ENCODE measurements at regions not wholly inside any gene's neighbourhood (a gene's known extent, or its start where the extent isn't known, plus 50 kb on each side); places are given as distances from the start of the nearest gene placed in this dataset.
"Not testable (repeated sequence)": the region's sequence is repeated elsewhere in the genome, so short reads cannot be mapped to it uniquely, and the experiment has no call there.

DNA sequence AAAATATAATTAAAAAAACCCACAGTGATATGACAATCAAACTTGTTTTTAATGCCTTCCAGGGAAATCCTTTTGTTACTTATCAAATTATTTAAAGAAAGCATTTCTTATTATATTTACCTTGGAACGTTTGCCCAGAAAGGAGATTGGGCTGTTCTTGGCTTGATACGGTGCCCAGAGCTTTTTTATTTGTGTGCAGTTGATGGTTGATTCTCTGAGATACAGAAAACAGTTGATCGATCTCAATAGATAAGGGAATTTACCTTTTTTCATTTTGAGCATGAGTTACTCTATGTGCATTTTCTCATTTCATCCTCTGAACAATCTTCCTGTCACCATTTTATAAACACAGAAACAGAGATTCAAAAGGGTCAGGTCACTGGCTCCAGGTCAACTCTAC is 72.5 kb upstream of the NEDD9 start:
- TF ChIP-seq, protein P1, sequence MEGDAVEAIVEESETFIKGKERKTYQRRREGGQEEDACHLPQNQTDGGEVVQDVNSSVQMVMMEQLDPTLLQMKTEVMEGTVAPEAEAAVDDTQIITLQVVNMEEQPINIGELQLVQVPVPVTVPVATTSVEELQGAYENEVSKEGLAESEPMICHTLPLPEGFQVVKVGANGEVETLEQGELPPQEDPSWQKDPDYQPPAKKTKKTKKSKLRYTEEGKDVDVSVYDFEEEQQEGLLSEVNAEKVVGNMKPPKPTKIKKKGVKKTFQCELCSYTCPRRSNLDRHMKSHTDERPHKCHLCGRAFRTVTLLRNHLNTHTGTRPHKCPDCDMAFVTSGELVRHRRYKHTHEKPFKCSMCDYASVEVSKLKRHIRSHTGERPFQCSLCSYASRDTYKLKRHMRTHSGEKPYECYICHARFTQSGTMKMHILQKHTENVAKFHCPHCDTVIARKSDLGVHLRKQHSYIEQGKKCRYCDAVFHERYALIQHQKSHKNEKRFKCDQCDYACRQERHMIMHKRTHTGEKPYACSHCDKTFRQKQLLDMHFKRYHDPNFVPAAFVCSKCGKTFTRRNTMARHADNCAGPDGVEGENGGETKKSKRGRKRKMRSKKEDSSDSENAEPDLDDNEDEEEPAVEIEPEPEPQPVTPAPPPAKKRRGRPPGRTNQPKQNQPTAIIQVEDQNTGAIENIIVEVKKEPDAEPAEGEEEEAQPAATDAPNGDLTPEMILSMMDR (conservative IDR thresholded peaks at IDR 0.05; ENCODE audit: low read length): no peak
- H3K4me3 ChIP-seq (ENCODE audit: low read length): no peak overlapping the region
- DNase-seq (ENCODE audit: low read depth): no peak

DNA sequence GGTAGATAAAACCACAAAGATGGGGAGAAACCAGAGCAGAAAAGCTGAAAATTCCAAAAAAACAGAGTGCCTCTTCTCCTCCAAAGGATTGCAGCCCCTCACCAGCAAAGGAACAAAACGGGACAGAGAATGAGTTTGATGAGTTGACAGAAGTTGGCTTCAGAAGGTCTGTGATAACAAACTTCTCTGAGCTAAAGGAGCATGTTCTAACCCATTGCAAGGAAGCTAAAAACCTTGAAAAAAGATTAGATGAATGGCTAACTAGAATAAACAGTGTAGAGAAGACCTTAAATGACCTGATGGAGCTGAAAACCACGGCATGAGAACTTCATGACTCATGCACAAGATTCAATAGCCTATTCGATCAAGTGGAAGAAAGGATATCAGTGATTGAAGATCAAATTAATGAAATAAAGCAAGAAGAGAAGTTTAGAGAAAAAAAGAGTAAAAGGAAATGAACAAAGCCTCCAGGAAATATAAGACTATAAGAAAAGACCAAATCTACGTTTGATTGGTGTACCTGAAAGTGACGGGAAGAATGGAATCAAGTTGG is 67.5 kb upstream of the NEDD9 start:
- not testable (repeated sequence) for H3K4me3 ChIP-seq (ENCODE audit: low read length); DNase-seq (ENCODE audit: low read depth)

DNA sequence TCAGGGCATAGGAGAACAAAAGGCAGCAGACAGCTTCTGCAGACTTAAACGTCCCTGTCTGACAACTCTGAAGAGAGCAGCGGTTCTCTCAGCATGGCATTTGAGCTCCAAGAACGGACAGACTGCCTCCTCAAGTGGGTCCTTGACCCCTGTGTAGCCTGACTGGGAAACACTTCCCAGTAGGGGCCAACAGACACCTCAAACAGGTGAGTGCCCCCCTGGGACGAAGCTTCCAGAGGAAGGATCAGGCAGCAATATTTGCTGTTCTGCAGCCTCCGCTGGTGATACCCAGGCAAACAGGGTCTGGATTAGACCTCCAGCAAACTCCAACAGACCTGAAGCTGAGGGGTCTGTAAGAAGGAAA is 66.9 kb upstream of the NEDD9 start:
- not testable (repeated sequence) for DNase-seq (ENCODE audit: low read depth); H3K4me3 ChIP-seq (ENCODE audit: low read length)

DNA sequence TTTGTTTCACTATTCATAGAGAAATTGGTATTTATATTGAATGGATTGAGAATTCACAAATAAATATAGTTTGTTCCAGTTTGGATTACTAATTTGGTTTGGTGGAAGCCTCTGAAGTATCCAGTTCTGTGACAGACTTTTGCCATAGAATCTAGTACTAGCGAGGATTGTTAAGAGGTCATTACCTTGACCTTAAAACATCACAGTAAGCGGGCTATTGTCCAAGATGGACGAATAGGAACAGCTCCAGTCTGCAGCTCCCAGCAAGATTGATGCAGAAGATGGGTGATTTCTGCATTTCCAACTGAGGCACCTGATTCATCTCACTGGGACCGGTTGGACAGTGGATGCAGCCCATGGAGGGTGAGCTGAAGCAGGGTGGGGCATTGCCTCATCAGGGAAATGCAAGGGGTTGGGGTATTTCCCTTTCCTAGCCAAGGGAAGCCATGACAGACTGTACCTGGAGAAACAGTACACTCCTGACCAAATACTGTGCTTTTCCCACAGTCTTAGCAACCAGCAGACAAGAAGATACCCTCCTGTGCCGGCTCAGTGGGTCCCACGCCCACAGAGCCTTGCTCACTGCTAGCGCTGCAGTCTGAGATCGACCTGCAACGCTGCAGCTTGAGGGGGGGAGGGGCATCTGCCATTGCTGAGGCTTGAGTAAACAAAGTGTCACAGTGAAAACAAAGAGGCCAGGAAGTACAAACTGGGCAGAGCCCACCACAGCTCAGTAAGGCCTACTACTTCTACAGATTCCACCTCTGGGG is 66.4 kb upstream of the NEDD9 start:
- no peak for DNase-seq (ENCODE audit: low read depth)
- TF ChIP-seq, protein P1 (conservative IDR thresholded peaks at IDR 0.05; ENCODE audit: low read length): no peak
- H3K4me3 ChIP-seq (ENCODE audit: low read length): no peak overlapping the region

DNA sequence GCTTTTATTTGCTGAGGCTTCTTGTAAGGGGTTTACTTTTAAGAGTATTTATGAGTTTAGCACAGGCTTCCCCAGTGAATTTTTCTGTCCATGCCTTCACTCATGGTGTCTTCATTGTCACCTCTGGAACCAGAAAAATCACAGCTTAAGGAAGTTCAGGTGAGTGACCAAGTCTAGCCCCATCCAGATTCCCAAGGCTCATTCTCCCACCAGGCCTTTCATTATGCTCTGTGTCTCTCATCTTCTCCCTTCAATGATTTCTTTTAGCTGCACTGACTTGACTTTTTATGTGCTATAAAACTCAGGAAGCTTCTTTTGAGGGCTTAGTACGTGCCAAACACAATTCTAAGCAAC is 64.9 kb upstream of the NEDD9 start:
- DNase-seq (ENCODE audit: low read depth): no peak
- TF ChIP-seq, protein P1 (conservative IDR thresholded peaks at IDR 0.05; ENCODE audit: low read length): no peak
- no peak overlapping the region for H3K4me3 ChIP-seq (ENCODE audit: low read length)

DNA sequence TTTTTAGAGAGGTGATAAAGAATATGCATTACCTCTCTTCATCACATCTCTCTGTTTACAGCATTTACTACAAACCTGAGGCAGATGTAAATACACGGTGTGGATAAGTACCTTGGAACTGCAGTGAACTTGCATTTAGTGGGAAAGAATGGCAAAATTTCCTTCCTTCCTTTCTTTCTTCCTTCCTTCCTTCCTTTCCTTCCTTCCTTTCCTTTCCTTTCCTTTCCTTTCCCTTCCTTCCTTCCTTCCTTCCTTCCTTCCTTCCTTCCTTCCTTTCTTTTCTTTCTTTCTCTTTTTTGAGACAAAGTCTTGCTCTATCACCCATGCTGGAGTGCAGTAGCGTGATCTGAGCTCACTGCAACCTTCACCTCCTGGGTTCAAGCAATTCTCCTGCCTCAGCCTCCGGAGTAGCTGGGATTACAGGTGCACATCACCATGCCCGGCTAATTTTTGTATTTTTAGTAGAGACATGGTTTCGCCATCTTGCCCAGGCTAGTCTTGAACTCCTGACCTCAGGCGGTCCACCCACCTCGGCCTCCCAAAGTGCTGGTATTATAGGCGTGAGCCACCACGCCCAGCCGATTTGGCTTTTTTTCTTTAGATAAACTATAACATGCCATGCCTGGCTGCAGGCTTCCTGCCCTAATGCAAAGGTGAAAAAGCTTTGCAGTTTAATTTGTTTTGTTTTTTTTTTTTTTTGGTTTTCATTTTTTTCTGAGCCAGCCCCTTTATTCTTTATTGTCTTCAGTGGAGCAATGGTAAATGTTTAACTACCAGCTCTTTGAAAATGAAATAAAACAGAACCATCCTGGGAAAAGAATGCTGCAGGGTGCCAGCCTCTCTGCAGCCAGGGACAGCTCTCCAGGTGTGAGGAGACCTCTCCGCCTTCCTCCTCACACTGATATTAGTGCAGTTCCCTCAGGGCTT is 64.2 kb upstream of the NEDD9 start:
- no peak overlapping the region for H3K4me3 ChIP-seq (ENCODE audit: low read length)
- no peak for DNase-seq (ENCODE audit: low read depth)
- TF ChIP-seq, protein P1 (conservative IDR thresholded peaks at IDR 0.05; ENCODE audit: low read length): no peak

DNA sequence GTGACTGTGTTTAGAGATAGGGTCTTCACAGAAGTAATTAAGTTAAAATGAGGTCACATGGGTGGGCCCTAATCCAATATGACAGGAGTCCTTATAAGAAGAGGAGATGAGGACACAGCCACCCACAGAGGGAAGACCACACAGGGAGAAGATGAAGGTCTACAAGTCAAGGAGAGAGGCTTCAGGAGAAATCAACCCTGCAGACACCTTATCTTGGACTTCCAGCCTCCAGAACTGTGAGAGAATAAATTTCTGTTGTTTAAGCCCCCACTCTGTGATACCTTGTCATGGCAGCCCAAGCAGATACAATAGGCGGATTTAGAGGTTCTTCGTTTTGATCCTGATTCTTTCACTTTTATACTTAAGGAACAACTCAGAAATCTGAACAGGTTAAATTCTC is 63.5 kb upstream of the NEDD9 start:
- no peak for DNase-seq (ENCODE audit: low read depth)
- TF ChIP-seq, protein P1 (conservative IDR thresholded peaks at IDR 0.05; ENCODE audit: low read length): no peak

DNA sequence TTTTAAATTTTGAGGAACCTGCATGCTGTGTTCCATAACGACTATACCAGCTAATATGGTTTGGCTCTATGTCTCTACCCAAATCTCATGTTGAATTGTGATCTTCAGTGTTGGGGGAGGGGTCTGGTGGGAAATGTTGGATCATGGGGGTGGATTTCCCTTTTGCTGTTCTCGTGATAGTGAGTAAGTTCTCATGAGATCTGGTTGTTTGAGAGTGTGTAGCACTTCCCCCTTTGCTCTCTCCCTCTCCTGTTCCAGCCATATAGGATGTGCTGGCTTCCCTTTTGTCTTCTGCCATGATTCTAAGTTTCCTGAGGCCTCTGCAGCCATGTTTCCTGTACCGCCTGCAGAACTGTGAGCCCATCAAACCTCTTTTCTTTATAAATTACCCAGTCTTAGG is 61.8 kb upstream of the NEDD9 start:
- TF ChIP-seq, protein P1 (conservative IDR thresholded peaks at IDR 0.05; ENCODE audit: low read length): no peak
- no peak overlapping the region for H3K4me3 ChIP-seq (ENCODE audit: low read length)
- DNase-seq (ENCODE audit: low read depth): no peak

More for the DNA sequence above, 63.5 kb upstream of the NEDD9 start:
- no peak overlapping the region for H3K4me3 ChIP-seq (ENCODE audit: low read length)
